ENCODE measurements at regions not wholly inside any gene's neighbourhood (a gene's known extent, or its start where the extent isn't known, plus 50 kb on each side); places are given as distances from the start of the nearest gene placed in this dataset.

GRCh38 chr6:21406316-21406715 is 187.2 kb upstream of the SOX4 start:
- TF ChIP-seq CTCF (IDR thresholded peaks at IDR 0.05) (no peak), POLR2A (IDR thresholded peaks at IDR 0.05) (no peak), POLR2AphosphoS5 (IDR thresholded peaks at IDR 0.05) (no peak), EP300 (IDR thresholded peaks at IDR 0.05) (no peak)
